ENCODE measurements at regions not wholly inside any gene's neighbourhood (a gene's known extent, or its start where the extent isn't known, plus 50 kb on each side); places are given as distances from the start of the nearest gene placed in this dataset.

GRCh38 chr13:111005364-111005763 lies 90.5 kb upstream of the ANKRD10 start:
- POLR2A ChIA-PET = no interaction called here
- no peak for DNase-seq (ENCODE audit: extremely low spot score)
- no peak for TF ChIP-seq FOXK2 (IDR thresholded peaks at IDR 0.05)
- no peak for TF ChIP-seq ZNF384 (IDR thresholded peaks at IDR 0.05)
- TF ChIP-seq TARDBP (IDR thresholded peaks at IDR 0.05) = no peak
- no peak for TF ChIP-seq SUZ12 (IDR thresholded peaks at IDR 0.05)
- TF ChIP-seq HDGF (IDR thresholded peaks at IDR 0.05; ENCODE audit: borderline replicate concordance) = no peak
- no peak for TF ChIP-seq SP1 (IDR thresholded peaks at IDR 0.05)
- TF ChIP-seq FOXA1 (IDR thresholded peaks at IDR 0.05) = no peak
- no peak for TF ChIP-seq CTBP1 (IDR thresholded peaks at IDR 0.05; ENCODE audit: borderline replicate concordance)
- no peak for TF ChIP-seq FOXM1 (IDR thresholded peaks at IDR 0.05; ENCODE audit: borderline replicate concordance)
- TF ChIP-seq ELF4 (IDR thresholded peaks at IDR 0.05) = no peak
- no peak for TF ChIP-seq LEF1 (IDR thresholded peaks at IDR 0.05; ENCODE audit: borderline replicate concordance)
- no peak for TF ChIP-seq PKNOX1 (IDR thresholded peaks at IDR 0.05)
- CTCF ChIA-PET = no interaction called here

- ChIA-PET POLR2A (no interaction called here), CTCF (interaction anchor here (0.6 kb wide), 1 partner anchor 889 kb away, joined by 5 read pairs; no protein-coding TSS in a partner anchor)
- DNase-seq (ENCODE audit: extremely low spot score) = no peak
- TF ChIP-seq SP1 (IDR thresholded peaks at IDR 0.05) (no peak), L3MBTL2 (conservative IDR thresholded peaks at IDR 0.05) (no peak), FOXM1 (IDR thresholded peaks at IDR 0.05; ENCODE audit: borderline replicate concordance) (no peak), LEF1 (IDR thresholded peaks at IDR 0.05; ENCODE audit: borderline replicate concordance) (no peak), HDGF (IDR thresholded peaks at IDR 0.05; ENCODE audit: borderline replicate concordance) (no peak), FOXA1 (IDR thresholded peaks at IDR 0.05) (no peak), ZNF384 (IDR thresholded peaks at IDR 0.05) (no peak), CTBP1 (IDR thresholded peaks at IDR 0.05; ENCODE audit: borderline replicate concordance) (no peak), TARDBP (IDR thresholded peaks at IDR 0.05) (no peak), ARNT (IDR thresholded peaks at IDR 0.05) (no peak), FOXK2 (IDR thresholded peaks at IDR 0.05) (no peak), ELF4 (IDR thresholded peaks at IDR 0.05) (no peak), SUZ12 (IDR thresholded peaks at IDR 0.05) (no peak), PKNOX1 (IDR thresholded peaks at IDR 0.05) (no peak), BHLHE40 (IDR thresholded peaks at IDR 0.05; ENCODE audit: borderline replicate concordance) (no peak)
Measured at GRCh38 chr13:111004444-111004843, 89.6 kb upstream of the ANKRD10 start.

- ChIA-PET POLR2A (no interaction called here), CTCF (interaction anchor here (0.7 kb wide), 1 partner anchor 65 kb away, joined by 4 read pairs; no protein-coding TSS in a partner anchor)
- DNase-seq (ENCODE audit: extremely low spot score) = no peak
- TF ChIP-seq CTBP1 (IDR thresholded peaks at IDR 0.05; ENCODE audit: borderline replicate concordance) (no peak), TARDBP (IDR thresholded peaks at IDR 0.05) (no peak), ELF4 (IDR thresholded peaks at IDR 0.05) (no peak), LEF1 (IDR thresholded peaks at IDR 0.05; ENCODE audit: borderline replicate concordance) (no peak), FOXA1 (IDR thresholded peaks at IDR 0.05) (no peak), ZNF384 (IDR thresholded peaks at IDR 0.05) (no peak), SUZ12 (IDR thresholded peaks at IDR 0.05) (no peak), FOXM1 (IDR thresholded peaks at IDR 0.05; ENCODE audit: borderline replicate concordance) (no peak), L3MBTL2 (conservative IDR thresholded peaks at IDR 0.05) (no peak)
Measured at GRCh38 chr13:111001636-111002035, 86.8 kb upstream of the ANKRD10 start.

GRCh38 chr13:110993788-110994187 lies 78.9 kb upstream of the ANKRD10 start:
- DNase-seq (ENCODE audit: extremely low spot score) = no peak
- ChIA-PET POLR2A (no interaction called here), CTCF (no interaction called here)
- TF ChIP-seq HDGF (IDR thresholded peaks at IDR 0.05; ENCODE audit: borderline replicate concordance) (no peak), NFRKB (IDR thresholded peaks at IDR 0.05) (no peak), ZNF384 (IDR thresholded peaks at IDR 0.05) (no peak), BHLHE40 (IDR thresholded peaks at IDR 0.05; ENCODE audit: borderline replicate concordance) (no peak), LEF1 (IDR thresholded peaks at IDR 0.05; ENCODE audit: borderline replicate concordance) (no peak), PKNOX1 (IDR thresholded peaks at IDR 0.05) (no peak), ARNT (IDR thresholded peaks at IDR 0.05) (no peak), SUZ12 (IDR thresholded peaks at IDR 0.05) (no peak), SP1 (IDR thresholded peaks at IDR 0.05) (no peak), ELF4 (IDR thresholded peaks at IDR 0.05) (no peak), TARDBP (IDR thresholded peaks at IDR 0.05) (no peak), CTBP1 (IDR thresholded peaks at IDR 0.05; ENCODE audit: borderline replicate concordance) (no peak), FOXA1 (IDR thresholded peaks at IDR 0.05) (no peak)

- TF ChIP-seq FOXA1 (IDR thresholded peaks at IDR 0.05) = no peak
- no peak for TF ChIP-seq ZNF384 (IDR thresholded peaks at IDR 0.05)
- TF ChIP-seq SP1 (IDR thresholded peaks at IDR 0.05) = no peak
- no peak for TF ChIP-seq ARNT (IDR thresholded peaks at IDR 0.05)
- TF ChIP-seq FOXK2 (IDR thresholded peaks at IDR 0.05) = no peak
- no peak for TF ChIP-seq HDGF (IDR thresholded peaks at IDR 0.05; ENCODE audit: borderline replicate concordance)
- TF ChIP-seq PKNOX1 (IDR thresholded peaks at IDR 0.05) = no peak
- TF ChIP-seq ELF4 (IDR thresholded peaks at IDR 0.05) = no peak
- TF ChIP-seq NFRKB (IDR thresholded peaks at IDR 0.05) = no peak
- no peak for TF ChIP-seq LEF1 (IDR thresholded peaks at IDR 0.05; ENCODE audit: borderline replicate concordance)
- TF ChIP-seq CTBP1 (IDR thresholded peaks at IDR 0.05; ENCODE audit: borderline replicate concordance) = no peak
- TF ChIP-seq L3MBTL2 (conservative IDR thresholded peaks at IDR 0.05) = no peak
- no peak for TF ChIP-seq BHLHE40 (IDR thresholded peaks at IDR 0.05; ENCODE audit: borderline replicate concordance)
- no peak for TF ChIP-seq FOXM1 (IDR thresholded peaks at IDR 0.05; ENCODE audit: borderline replicate concordance)
- no peak for TF ChIP-seq TARDBP (IDR thresholded peaks at IDR 0.05)
- TF ChIP-seq SUZ12 (IDR thresholded peaks at IDR 0.05) = no peak
- ChIA-PET CTCF (no interaction called here), POLR2A (no interaction called here)
- no peak for DNase-seq (ENCODE audit: extremely low spot score)
Measured at GRCh38 chr13:110991991-110992508, 77.2 kb upstream of the ANKRD10 start.

Measured in HEK293T (cell line).